HepG2 (cell line): ENCODE measurements at regions not wholly inside any gene's neighbourhood (a gene's known extent, or its start where the extent isn't known, plus 50 kb on each side); places are given as distances from the start of the nearest gene placed in this dataset.

Source experiments
- ATAC-seq: fragments of 200-7000 bp; cut with Tn5 transposase; 3 replicates; pipeline ENCODE4 v1.9.1; 2020; ENCODE audit warnings: mild to moderate bottlenecking, moderate library complexity
- BruUV-seq: library from RNA; stranded (reverse); fragments of 400-500 nt; replicated peaks from 2 replicates; lab custom pipeline; 2021; lab: Mats Ljungman, UMichigan
- CTCF ChIA-PET: fragments of 300-600 bp; formaldehyde crosslinking; extraction: SDS; loops from one replicate; lab custom pipeline; 2021; ENCODE audit warnings: low total read pairs, inconsistent platforms, low intra/inter-chr PET ratio; lab: Yijun Ruan, JAX
- POLR2A ChIA-PET: fragments of 350-600 bp; sonication (Branson Sonifier 250); formaldehyde crosslinking; loops from one replicate; lab custom pipeline; 2020; ENCODE audit warnings: antibody characterized with exemption, inconsistent platforms; lab: Yijun Ruan, JAX
- DNase-seq: peaks from one replicate; pipeline ENCODE4 v3.0.0-alpha.2; 2015; ENCODE audit warnings: low spot score
- FAIRE-seq: peaks from 3 replicates; lab custom pipeline; 2011; peaks lifted over from hg19 to GRCh38; lab: Jason Lieb, UNC
- H2AFZ ChIP-seq: one replicate; pipeline ENCODE4 v1.6.1; 2011; ENCODE audit warnings: low read length, inconsistent platforms
- H3K27ac ChIP-seq: fragments of 300-600 bp; 3 replicates; pipeline ENCODE4 v1.8.0; 2011; ENCODE audit warnings: mixed run types, mild to moderate bottlenecking, mixed read lengths, low read length, inconsistent platforms; ENCODE audit not compliant: insufficient read depth; ENCODE audit errors: extremely low read length
- H3K27me3 ChIP-seq, 2 experiments: fragments of 200-600 bp in 1 of 2; 2 replicates in 1 of 2; 3 replicates in 1 of 2; pipeline versions ENCODE4 v1.6.0 to v1.8.0; 2011; ENCODE audit warnings: low read length in 2 of 2, mild to moderate bottlenecking in 2 of 2, moderate library complexity in 2 of 2, inconsistent platforms in 1 of 2; ENCODE audit not compliant: insufficient read depth in 2 of 2, control insufficient read depth in 1 of 2
- H3K36me3 ChIP-seq, 2 experiments: fragments of 200-600 bp in 1 of 2; replicated peaks in 1 of 2; 2 replicates in 1 of 2; 3 replicates in 1 of 2; pipeline versions ENCODE4 v1.5.1 to v1.8.0; 2011; ENCODE audit warnings: low read length in 2 of 2, inconsistent platforms in 1 of 2; ENCODE audit not compliant: insufficient read depth in 2 of 2, control insufficient read depth in 1 of 2
- H3K4me1 ChIP-seq: 2 replicates; pipeline ENCODE4 v1.5.1; 2012; ENCODE audit warnings: low read length, inconsistent platforms; ENCODE audit not compliant: insufficient read depth
- H3K4me2 ChIP-seq: 2 replicates; pipeline ENCODE4 v1.6.0; 2011; ENCODE audit warnings: low read depth, low read length, inconsistent platforms
- H3K4me3 ChIP-seq, 3 experiments: fragments of 200-600 bp in 1 of 3; sonication (generic), shearing (Covaris generic) in 1 of 3; replicated peaks in 1 of 3; 2 replicates each; pipeline ENCODE4 v1.5.1; 2011 to 2016; ENCODE audit warnings: low read length in 3 of 3, inconsistent platforms in 2 of 3, low read depth in 2 of 3, mild to moderate bottlenecking in 2 of 3, control low read depth in 1 of 3, mixed read lengths in 1 of 3; ENCODE audit not compliant: insufficient read depth in 1 of 3
- H3K79me2 ChIP-seq: one replicate; pipeline ENCODE4 v1.6.1; 2011; ENCODE audit warnings: low read length, inconsistent platforms; ENCODE audit not compliant: insufficient read depth
- H3K9ac ChIP-seq: 2 replicates; pipeline ENCODE4 v1.6.0; 2011; ENCODE audit warnings: mild to moderate bottlenecking, low read depth, low read length, inconsistent platforms; ENCODE audit not compliant: insufficient read depth
- H3K9me3 ChIP-seq: 2 replicates; pipeline ENCODE4 v1.5.1; 2012; ENCODE audit warnings: mild to moderate bottlenecking, low read length
- H4K20me1 ChIP-seq: 2 replicates; pipeline ENCODE4 v1.6.0; 2011; ENCODE audit warnings: inconsistent platforms, mild to moderate bottlenecking, low read length, moderate library complexity; ENCODE audit not compliant: insufficient read depth
- CC2D1A ChIP-seq: sonication (generic); formaldehyde crosslinking; IDR thresholded peaks from 2 replicates; pipeline ENCODE4 v1.8.1; 2023; ENCODE audit warnings: mild to moderate bottlenecking, missing genetic modification reagents
- GPN1 ChIP-seq: sonication (generic); formaldehyde crosslinking; IDR thresholded peaks from 2 replicates; pipeline ENCODE4 v1.5.1; 2020; ENCODE audit warnings: missing genetic modification reagents, borderline replicate concordance
- HIVEP1 ChIP-seq: sonication (generic); formaldehyde crosslinking; IDR thresholded peaks from 2 replicates; pipeline ENCODE4 v1.4.0; 2020; ENCODE audit warnings: mild to moderate bottlenecking, missing genetic modification reagents
- JUND ChIP-seq: sonication (generic); formaldehyde crosslinking; IDR thresholded peaks from 2 replicates; pipeline ENCODE4 v1.8.0; 2022; ENCODE audit warnings: mild to moderate bottlenecking, missing genetic modification reagents
- RFX5 ChIP-seq: IDR thresholded peaks from 2 replicates; pipeline ENCODE4 v1.6.1; 2011; ENCODE audit warnings: low read depth, low read length, improper control_type of control experiment
- ZFP36L2 ChIP-seq: sonication (generic); formaldehyde crosslinking; IDR thresholded peaks from 2 replicates; pipeline ENCODE4 v1.4.0; 2020; ENCODE audit warnings: missing genetic modification reagents
- ZNF530 ChIP-seq: sonication (generic); formaldehyde crosslinking; IDR thresholded peaks from 2 replicates; pipeline ENCODE4 v1.5.0; 2020; ENCODE audit warnings: low read depth, mild to moderate bottlenecking, missing genetic modification reagents
- ZNF563 ChIP-seq: sonication (generic); formaldehyde crosslinking; IDR thresholded peaks from 2 replicates; pipeline ENCODE4 v1.8.0; 2022; ENCODE audit warnings: mild to moderate bottlenecking, moderate library complexity, missing genetic modification reagents
- ZNF670 ChIP-seq: sonication (generic); formaldehyde crosslinking; IDR thresholded peaks from 2 replicates; pipeline ENCODE4 v1.8.0; 2022; ENCODE audit warnings: mild to moderate bottlenecking, missing genetic modification reagents, borderline replicate concordance
- WGBS: methylation state at CpG from one replicate; pipeline ENCODE4 v1.1.6; 2017; ENCODE audit warnings: low lambda C conversion rate; 5-methylcytosine and 5-hydroxymethylcytosine counted together
- in situ Hi-C: cut with HindIII; loops from 2 replicates; pipeline ENCODE4 v1.10.0; 2017; ENCODE audit warnings: low pct_unique_long_range_greater_than_20kb; ENCODE audit not compliant: extremely low pct_ligation_motif_present
- intact Hi-C: fragments of 100-400 bp; cut with micrococcal nuclease; formaldehyde crosslinking; loops from one replicate; pipeline ENCODE4 v1.10.0; 2022; ENCODE audit not compliant: unreplicated experiment

GRCh38 chr5:107320376-107320775 is 350.4 kb downstream of the EFNA5 start:
- DNase-seq (no peak), FAIRE-seq (no peak), ATAC-seq (no peak)
- Histone ChIP-seq H3K27ac (no peak overlapping the region), H3K4me1 (no peaks in the 10 kb centered on the region), H3K4me3 (no peak overlapping the region), H3K4me2 (no peak overlapping the region), H3K36me3 (no peaks in the 10 kb centered on the region), H3K79me2 (no peaks in the 10 kb centered on the region), H2AFZ (no peak overlapping the region), H3K9me3 (no peaks in the 10 kb centered on the region), H3K27me3 (no peaks in the 10 kb centered on the region), H3K9ac (no peak overlapping the region), H4K20me1 (no peaks in the 10 kb centered on the region)
- in situ Hi-C loops = no loop called here
- CTCF ChIA-PET = no interaction called here
- 0% methylated on average over 2 of the region's 2 CpGs for WGBS
- no TSS peak for BruUV-seq
- intact Hi-C loops = no loop called here
- POLR2A ChIA-PET = no interaction called here
- TF ChIP-seq CC2D1A (CRISPR knock-in tag) = no peak
- no peak for TF ChIP-seq ZNF530 (CRISPR knock-in tag)
- TF ChIP-seq RFX5 = no peak
- TF ChIP-seq GPN1 (CRISPR knock-in tag) = no peak

- DNase-seq (no peak), ATAC-seq (no peak)
- H3K9me3 ChIP-seq = no peaks in the 10 kb centered on the region
- no peaks in the 10 kb centered on the region for H3K36me3 ChIP-seq
- no peak overlapping the region for H3K4me2 ChIP-seq
- in situ Hi-C loops (no loop called here), intact Hi-C loops (no loop called here)
- no peak overlapping the region for H2AFZ ChIP-seq
- no peaks in the 10 kb centered on the region for H3K79me2 ChIP-seq
- H3K9ac ChIP-seq = no peak overlapping the region
- CTCF ChIA-PET = no interaction called here
- TF ChIP-seq ZNF670 (CRISPR knock-in tag) = no peak
- no peak for TF ChIP-seq ZFP36L2 (CRISPR knock-in tag)
- TF ChIP-seq HIVEP1 (CRISPR knock-in tag) = no peak
- no peak for TF ChIP-seq JUND (CRISPR knock-in tag)
- no peak for TF ChIP-seq ZNF563 (CRISPR knock-in tag)
- TF ChIP-seq, all 625 proteins: peak for 0
- Histone ChIP-seq H4K20me1 (no peaks in the 10 kb centered on the region), H3K4me1 (no peaks in the 10 kb centered on the region), H3K27me3 (no peaks in the 10 kb centered on the region), H3K27ac (no peak overlapping the region), H3K4me3 (no peak overlapping the region)
- WGBS = 39% methylated on average over 1 of the region's 1 CpG
- no peak for FAIRE-seq
- no TSS peak for BruUV-seq
- POLR2A ChIA-PET = no interaction called here
These were observed 350.8 kb downstream of the EFNA5 start for GRCh38 chr5:107319901-107320300.
